ENCODE measurements at regions not wholly inside any gene's neighbourhood (a gene's known extent, or its start where the extent isn't known, plus 50 kb on each side); places are given as distances from the start of the nearest gene placed in this dataset.

- POLR2A ChIA-PET, result no interaction called here
- Histone ChIP-seq H3K4me1 (ENCODE audit: control insufficient read depth, insufficient read depth, low read length) (no peaks in the 10 kb centered on the region), H3K9me3 (ENCODE audit: control insufficient read depth, insufficient read depth, low read depth, low read length) (no peaks in the 10 kb centered on the region), H3K27me3 (ENCODE audit: control insufficient read depth, insufficient read depth, low read length) (no peaks in the 10 kb centered on the region; the same call in 1 of the 2 replicates), H3K27ac (ENCODE audit: low read length) (no peak overlapping the region), H3K36me3 (ENCODE audit: control insufficient read depth, insufficient read depth, low read length) (no peaks in the 10 kb centered on the region), H3K4me3 (ENCODE audit: low read depth in 2 of 2, low read length in 2 of 2) (no peak overlapping the region)
- BruUV-seq (replicated peaks), result no TSS peak
- in situ Hi-C loops (cut with HindIII; ENCODE audit: low pct_unique_long_range_greater_than_20kb, low sequenced_read_pairs) (no loop called here), intact Hi-C loops (cut with micrococcal nuclease; ENCODE audit: unreplicated experiment) (no loop called here)
- ATAC-seq (no peak), DNase-seq (ENCODE audit: low read depth, low spot score) (no peak)
- CTCF ChIA-PET, result no interaction called here
- TF ChIP-seq TCF7L2 (IDR thresholded peaks at IDR 0.05; ENCODE audit: low read depth, low read length) (no peak), CTCF (IDR thresholded peaks at IDR 0.05) (no peak), POLR2AphosphoS5 (IDR thresholded peaks at IDR 0.05; ENCODE audit: low read depth, low read length) (no peak), SIN3A (IDR thresholded peaks at IDR 0.05; ENCODE audit: borderline replicate concordance, insufficient read depth, low read depth, low read length) (no peak), REST (IDR thresholded peaks at IDR 0.05; ENCODE audit: insufficient read depth in 1 of 2, low read depth in 2 of 2, low read length in 1 of 2) (no peak)
Measured at GRCh38 chr4:8794491-8794890, 77.1 kb downstream of the HMX1 start.

- Histone ChIP-seq H3K27ac (ENCODE audit: low read length) (no peak overlapping the region), H3K4me1 (ENCODE audit: control insufficient read depth, insufficient read depth, low read length) (no peaks in the 10 kb centered on the region), H3K36me3 (ENCODE audit: control insufficient read depth, insufficient read depth, low read length) (no peaks in the 10 kb centered on the region), H3K4me3 (ENCODE audit: low read depth in 2 of 2, low read length in 2 of 2) (no peak overlapping the region), H3K9me3 (ENCODE audit: control insufficient read depth, insufficient read depth, low read depth, low read length) (no peaks in the 10 kb centered on the region), H3K27me3 (ENCODE audit: control insufficient read depth, insufficient read depth, low read length) (no peaks in the 10 kb centered on the region; the same call in 1 of the 2 replicates)
- intact Hi-C loops (cut with micrococcal nuclease; ENCODE audit: unreplicated experiment) (no loop called here), in situ Hi-C loops (cut with HindIII; ENCODE audit: low pct_unique_long_range_greater_than_20kb, low sequenced_read_pairs) (no loop called here)
- POLR2A ChIA-PET, result no interaction called here
- BruUV-seq (replicated peaks), result no TSS peak
- ATAC-seq, result no peak
- CTCF ChIA-PET, result no interaction called here
- no peak for DNase-seq (ENCODE audit: low read depth, low spot score)
- no peak for TF ChIP-seq REST (IDR thresholded peaks at IDR 0.05; ENCODE audit: insufficient read depth in 1 of 2, low read depth in 2 of 2, low read length in 1 of 2)
- TF ChIP-seq SIN3A (IDR thresholded peaks at IDR 0.05; ENCODE audit: borderline replicate concordance, insufficient read depth, low read depth, low read length), result no peak
- no peak for TF ChIP-seq TCF7L2 (IDR thresholded peaks at IDR 0.05; ENCODE audit: low read depth, low read length)
- no peak for TF ChIP-seq CTCF (IDR thresholded peaks at IDR 0.05)
- no peak for TF ChIP-seq POLR2AphosphoS5 (IDR thresholded peaks at IDR 0.05; ENCODE audit: low read depth, low read length)
Measured at GRCh38 chr4:8793571-8794160, 78.0 kb downstream of the HMX1 start.
